K562 (cell line): ENCODE measurements at regions not wholly inside any gene's neighbourhood (a gene's known extent, or its start where the extent isn't known, plus 50 kb on each side); places are given as distances from the start of the nearest gene placed in this dataset.

Experiments used
- EP300 ChIP-seq: IDR thresholded peaks from 2 replicates; pipeline ENCODE4 v1.6.1; 2012; ENCODE audit warnings: low read length, improper control_type of control experiment
- NR3C1 ChIP-seq: sonication (generic); formaldehyde crosslinking; IDR thresholded peaks from 2 replicates; pipeline ENCODE4 v1.8.1; 2022; ENCODE audit warnings: missing genetic modification reagents
- ZZZ3 ChIP-seq: fragments of 450-650 bp; IDR thresholded peaks from 2 replicates; pipeline ENCODE4 v1.6.1; 2016; ENCODE audit warnings: antibody characterized with exemption, mild to moderate bottlenecking, moderate library complexity

- no peak for TF ChIP-seq ZZZ3
- no peak for TF ChIP-seq NR3C1 (CRISPR knock-in tag)
- no peak for TF ChIP-seq EP300
These were observed 58.8 kb downstream of the NPAP1 start for GRCh38 chr15:24734396-24734795.
